Keratinocyte (primary cell): ENCODE measurements at regions not wholly inside any gene's neighbourhood (a gene's known extent, or its start where the extent isn't known, plus 50 kb on each side); places are given as distances from the start of the nearest gene placed in this dataset.

Experiments
- CTCF ChIP-seq, 3 experiments: IDR thresholded peaks in 1 of 3; conservative IDR thresholded peaks in 1 of 3; optimal IDR thresholded peaks in 1 of 3; 2 replicates in 2 of 3; 3 replicates in 1 of 3; pipeline versions ENCODE3 to v1.5.1; 2011; ENCODE audit warnings: low read length in 3 of 3, mild to moderate bottlenecking in 3 of 3, moderate library complexity in 2 of 3, control low read depth in 1 of 3, inconsistent platforms in 1 of 3; ENCODE audit not compliant: insufficient read depth in 2 of 3; ENCODE audit errors: extremely low read depth in 1 of 3
- EZH2 ChIP-seq: IDR thresholded peaks from one replicate; pipeline ENCODE4 v1.6.1; 2012; ENCODE audit warnings: inconsistent platforms, mild to moderate bottlenecking, low read length, moderate library complexity

- TF ChIP-seq EZH2: no peak
- TF ChIP-seq CTCF (optimal IDR thresholded peaks at IDR 0.05 in 1 of 3, IDR thresholded peaks at IDR 0.05 in 1 of 3, conservative IDR thresholded peaks at IDR 0.05 in 1 of 3; ENCODE audit: extremely low read depth in 1 of 3, insufficient read depth in 2 of 3, low read length in 3 of 3): no peak
These were observed 161.6 kb downstream of the NR4A2 start for GRCh38 chr2:156170929-156171328.
